Endothelial cell of umbilical vein (primary cell): ENCODE measurements at regions not wholly inside any gene's neighbourhood (a gene's known extent, or its start where the extent isn't known, plus 50 kb on each side); places are given as distances from the start of the nearest gene placed in this dataset.

Source experiments
- BruUV-seq: library from RNA; stranded (reverse); fragments of 400-500 nt; replicated peaks from 2 replicates; lab custom pipeline; 2021; lab: Mats Ljungman, UMichigan
- CTCF ChIA-PET: fragments of 300-600, 350-600 bp; sonication (Branson Sonifier 250); formaldehyde crosslinking; loops from one replicate; lab custom pipeline; 2021; ENCODE audit warnings: antibody characterized with exemption, inconsistent platforms; lab: Charles Lee
- POLR2A ChIA-PET: fragments of 300-600, 350-600 bp; sonication (Branson Sonifier 250); formaldehyde crosslinking; loops from one replicate; lab custom pipeline; 2021; ENCODE audit warnings: antibody characterized with exemption, inconsistent platforms; lab: Charles Lee
- DNase-seq: peaks from one replicate; pipeline ENCODE4 v3.0.0-alpha.2; 2011; ENCODE audit warnings: low read depth, low spot score
- FAIRE-seq: peaks from 2 replicates; lab custom pipeline; 2011; peaks lifted over from hg19 to GRCh38; lab: Jason Lieb, UNC
- H2AFZ ChIP-seq: 2 replicates; pipeline ENCODE4 v1.6.0; 2012; ENCODE audit warnings: low read depth, low read length, control low read depth, inconsistent platforms
- H3K27ac ChIP-seq: 2 replicates; pipeline ENCODE4 v1.5.1; 2011; ENCODE audit warnings: low read depth, mild to moderate bottlenecking, control low read depth, low read length, moderate library complexity; ENCODE audit not compliant: insufficient read depth
- H3K27me3 ChIP-seq, 2 experiments: 2 replicates each; pipeline versions ENCODE4 v1.6.0 to v1.6.1; 2011; ENCODE audit warnings: low read length in 2 of 2, mixed read lengths in 1 of 2; ENCODE audit not compliant: control insufficient read depth in 2 of 2, insufficient read depth in 2 of 2
- H3K36me3 ChIP-seq, 2 experiments: 2 replicates in 1 of 2; 3 replicates in 1 of 2; pipeline ENCODE4 v1.5.1; 2011; ENCODE audit warnings: low read length in 2 of 2, mild to moderate bottlenecking in 1 of 2, moderate library complexity in 1 of 2; ENCODE audit not compliant: control insufficient read depth in 2 of 2, insufficient read depth in 2 of 2; ENCODE audit errors: extremely low read depth in 1 of 2
- H3K4me1 ChIP-seq: 3 replicates; pipeline ENCODE4 v1.5.1; 2011; ENCODE audit warnings: mild to moderate bottlenecking, low read length; ENCODE audit not compliant: control insufficient read depth, insufficient read depth; ENCODE audit errors: extremely low read depth
- H3K4me2 ChIP-seq: 2 replicates; pipeline ENCODE4 v1.6.1; 2011; ENCODE audit warnings: low read length, control low read depth, mixed read lengths; ENCODE audit not compliant: insufficient read depth
- H3K4me3 ChIP-seq, 3 experiments: fragments of 200-600 bp in 1 of 3; sonication (generic), shearing (Covaris generic) in 1 of 3; replicated peaks in 1 of 3; 2 replicates each; pipeline ENCODE4 v1.5.1; 2011 to 2016; ENCODE audit warnings: control low read depth in 3 of 3, low read length in 3 of 3, mild to moderate bottlenecking in 2 of 3, inconsistent platforms in 1 of 3, low read depth in 1 of 3, moderate library complexity in 1 of 3; ENCODE audit not compliant: insufficient read depth in 1 of 3
- H3K79me2 ChIP-seq: 2 replicates; pipeline ENCODE4 v1.6.0; 2012; ENCODE audit warnings: low read length, inconsistent platforms; ENCODE audit not compliant: control insufficient read depth, insufficient read depth
- H3K9ac ChIP-seq: replicated peaks from 2 replicates; pipeline ENCODE3; 2011; ENCODE audit warnings: low read length, control low read depth; ENCODE audit not compliant: insufficient read depth; ENCODE audit errors: extremely low read depth
- H3K9me1 ChIP-seq: replicated peaks from 3 replicates; pipeline ENCODE4 v1.6.0; 2011; ENCODE audit warnings: mild to moderate bottlenecking, low read length; ENCODE audit not compliant: control insufficient read depth, insufficient read depth; ENCODE audit errors: extremely low read depth
- H3K9me3 ChIP-seq: replicated peaks from 2 replicates; pipeline ENCODE4 v1.5.1; 2012; ENCODE audit warnings: low read length, inconsistent platforms; ENCODE audit not compliant: control insufficient read depth, insufficient read depth
- H4K20me1 ChIP-seq: replicated peaks from 2 replicates; pipeline ENCODE3; 2011; ENCODE audit warnings: mild to moderate bottlenecking, low read length; ENCODE audit not compliant: control insufficient read depth, insufficient read depth; ENCODE audit errors: extremely low read depth
- CTCF ChIP-seq, 2 donors: IDR thresholded peaks; 1 replicate in 1 of 2; 2 replicates in 1 of 2; pipeline ENCODE4 v1.5.1; 2011; ENCODE audit warnings: low read length in 2 of 2, mild to moderate bottlenecking in 2 of 2, moderate library complexity in 2 of 2, control low read depth in 1 of 2, inconsistent platforms in 1 of 2, low read depth in 1 of 2; ENCODE audit not compliant: insufficient read depth in 1 of 2; ENCODE audit errors: extremely low read depth in 1 of 2
- EZH2 ChIP-seq: IDR thresholded peaks from 2 replicates; pipeline ENCODE4 v1.6.1; 2012; ENCODE audit warnings: borderline replicate concordance, low read depth, mild to moderate bottlenecking, moderate library complexity, low read length, inconsistent platforms; ENCODE audit not compliant: severe bottlenecking
- FOS ChIP-seq: IDR thresholded peaks from 2 replicates; pipeline ENCODE4 v1.6.1; 2011; ENCODE audit warnings: mild to moderate bottlenecking, low read length, moderate library complexity, borderline replicate concordance; ENCODE audit not compliant: insufficient read depth
- GATA2 ChIP-seq: IDR thresholded peaks from 2 replicates; pipeline ENCODE4 v1.7.0; 2011; ENCODE audit warnings: low read depth, mild to moderate bottlenecking, moderate library complexity, mixed read lengths, low read length; ENCODE audit not compliant: insufficient read length, insufficient read depth
- MAX ChIP-seq: IDR thresholded peaks from 2 replicates; pipeline ENCODE4 v1.6.1; 2011; ENCODE audit not compliant: insufficient read depth, insufficient read length
- MYC ChIP-seq: IDR thresholded peaks from one replicate; pipeline ENCODE4 v1.6.1; 2011; ENCODE audit warnings: mild to moderate bottlenecking, low read depth, low read length
- POLR2A ChIP-seq: IDR thresholded peaks from 2 replicates; pipeline ENCODE4 v1.6.1; 2012; ENCODE audit warnings: low read depth, mild to moderate bottlenecking, control low read depth, low read length
- POLR2AphosphoS5 ChIP-seq: IDR thresholded peaks from 2 replicates; pipeline ENCODE4 v1.6.1; 2012; ENCODE audit warnings: low read depth, mild to moderate bottlenecking, control low read depth, low read length, moderate library complexity; ENCODE audit not compliant: insufficient read depth
- dilution Hi-C: fragments of 300-500 bp; cut with MboI; formaldehyde crosslinking; loops from one replicate; pipeline ENCODE4 v1.15.0; 2019; ENCODE audit warnings: low sequenced_read_pairs; ENCODE audit not compliant: extremely low pct_ligation_motif_present
- intact Hi-C: fragments of 100-400 bp; cut with micrococcal nuclease; formaldehyde crosslinking; loops from one replicate; pipeline ENCODE4 v1.10.0; 2022

- ChIA-PET POLR2A (no interaction called here), CTCF (no interaction called here)
- H3K27ac ChIP-seq: no peak overlapping the region
- H3K4me2 ChIP-seq: no peak overlapping the region
- H2AFZ ChIP-seq: no peak overlapping the region
- no peaks in the 10 kb centered on the region for H3K36me3 ChIP-seq
- no TSS peak for BruUV-seq
- no peaks in the 10 kb centered on the region for H3K9me1 ChIP-seq
- H3K9ac ChIP-seq: no peak overlapping the region
- H3K9me3 ChIP-seq: no peaks in the 10 kb centered on the region
- no peaks in the 10 kb centered on the region for H3K27me3 ChIP-seq
- no peaks in the 10 kb centered on the region for H3K79me2 ChIP-seq
- no peaks in the 10 kb centered on the region for H3K4me1 ChIP-seq
- H4K20me1 ChIP-seq: no peaks in the 10 kb centered on the region
- TF ChIP-seq POLR2AphosphoS5 (no peak), MAX (no peak), EZH2 (no peak), FOS (no peak), POLR2A (no peak), CTCF (IDR thresholded peaks at IDR 0.05; ENCODE audit: extremely low read depth in 1 of 2, insufficient read depth in 1 of 2, low read depth in 1 of 2, low read length in 2 of 2) (no peak), MYC (no peak), GATA2 (no peak)
- H3K4me3 ChIP-seq: no peak overlapping the region
- FAIRE-seq (no peak), DNase-seq (no peak)
- intact Hi-C loops (no loop called here), dilution Hi-C loops (no loop called here)
Measured at GRCh38 chr15:88377509-88377908, 89.7 kb downstream of the MRPL46 start.
